Naive thymus-derived CD4-positive, alpha-beta T cell (primary cell): ENCODE measurements at regions not wholly inside any gene's neighbourhood (a gene's known extent, or its start where the extent isn't known, plus 50 kb on each side); places are given as distances from the start of the nearest gene placed in this dataset.
"Not testable (repeated sequence)": the region's sequence is repeated elsewhere in the genome, so short reads cannot be mapped to it uniquely, and the experiment has no call there.

Experiments
- ATAC-seq: fragments of 150-1000 bp; cut with Tn5 transposase; 2 replicates; pipeline ENCODE4 v1.10.0; 2021; ENCODE audit warnings: mild to moderate bottlenecking, moderate library complexity
- CTCF ChIA-PET: fragments of 350-600 bp; sonication (Branson Sonifier 250); formaldehyde crosslinking; loops from one replicate; lab custom pipeline; 2021; ENCODE audit warnings: antibody characterized with exemption; lab: Charles Lee
- POLR2A ChIA-PET: fragments of 350-600 bp; sonication (Branson Sonifier 250); formaldehyde crosslinking; loops from one replicate; lab custom pipeline; 2021; ENCODE audit warnings: antibody characterized with exemption, inconsistent platforms; lab: Charles Lee
- DNase-seq, 9 donors: peaks; one replicate each; pipeline versions ENCODE4 v3.0.0 to v3.0.0-alpha.2; 2020 to 2022; ENCODE audit warnings: mixed read lengths in 1 of 9
- H3K27ac ChIP-seq: one replicate; pipeline ENCODE4 v1.7.0; 2013; ENCODE audit warnings: mild to moderate bottlenecking, low read depth, low read length, moderate library complexity
- H3K27me3 ChIP-seq, 2 donors: one replicate each; pipeline ENCODE4 v1.7.0; 2013; ENCODE audit warnings: low read length in 2 of 2, mild to moderate bottlenecking in 2 of 2, moderate library complexity in 2 of 2; ENCODE audit not compliant: control insufficient read depth in 2 of 2, insufficient read depth in 2 of 2
- H3K36me3 ChIP-seq, 3 experiments: 1 replicate in 2 of 3; 2 replicates in 1 of 3; pipeline ENCODE4 v1.7.0; 2013; ENCODE audit warnings: low read length in 3 of 3, mild to moderate bottlenecking in 3 of 3, moderate library complexity in 1 of 3; ENCODE audit not compliant: insufficient read depth in 3 of 3, control insufficient read depth in 2 of 3
- H3K4me1 ChIP-seq, 2 donors: one replicate each; pipeline ENCODE4 v1.7.0; 2013; ENCODE audit warnings: low read length in 2 of 2, mild to moderate bottlenecking in 2 of 2, moderate library complexity in 1 of 2; ENCODE audit not compliant: control insufficient read depth in 2 of 2, insufficient read depth in 2 of 2
- H3K4me3 ChIP-seq: 2 replicates; pipeline ENCODE4 v1.7.0; 2013; ENCODE audit warnings: mild to moderate bottlenecking, low read length
- H3K9me3 ChIP-seq, 3 experiments: 1 replicate in 2 of 3; 2 replicates in 1 of 3; pipeline ENCODE4 v1.7.0; 2013; ENCODE audit warnings: low read length in 3 of 3; ENCODE audit not compliant: control insufficient read depth in 2 of 3
- H3K27ac Mint-ChIP-seq, 9 donors: one replicate each; pipeline ENCODE4 v1.8.0; 2020 to 2022; ENCODE audit warnings: mixed read lengths in 9 of 9, mild to moderate bottlenecking in 8 of 9, moderate library complexity in 5 of 9, inconsistent platforms in 2 of 9
- H3K27me3 Mint-ChIP-seq, 5 donors: one replicate each; pipeline ENCODE4 v1.8.0; 2021 to 2022; ENCODE audit warnings: mixed read lengths in 5 of 5, mild to moderate bottlenecking in 1 of 5
- H3K36me3 Mint-ChIP-seq, 5 donors: one replicate each; pipeline ENCODE4 v1.8.0; 2020 to 2022; ENCODE audit warnings: mixed read lengths in 5 of 5, mild to moderate bottlenecking in 3 of 5, inconsistent platforms in 1 of 5
- H3K4me1 Mint-ChIP-seq, 7 donors: one replicate each; pipeline ENCODE4 v1.8.0; 2020 to 2022; ENCODE audit warnings: mixed read lengths in 7 of 7, mild to moderate bottlenecking in 3 of 7, inconsistent platforms in 1 of 7
- H3K4me3 Mint-ChIP-seq, 10 donors: one replicate each; pipeline ENCODE4 v1.8.0; 2020 to 2022; ENCODE audit warnings: mild to moderate bottlenecking in 10 of 10, mixed read lengths in 10 of 10, moderate library complexity in 6 of 10, inconsistent platforms in 2 of 10
- H3K9me3 Mint-ChIP-seq, 11 donors: one replicate each; pipeline ENCODE4 v1.8.0; 2020 to 2022; ENCODE audit warnings: mixed read lengths in 11 of 11, mild to moderate bottlenecking in 4 of 11, inconsistent platforms in 1 of 11, moderate library complexity in 1 of 11
- intact Hi-C, 2 donors: fragments of 100-400 bp; cut with micrococcal nuclease; formaldehyde crosslinking; loops; one replicate each; pipeline ENCODE4 v1.15.1; 2023

GRCh38 chr2:91974401-91975129 lies 2896.7 kb upstream of the TEKT4 start:
- no peak overlapping the region for H3K27ac ChIP-seq
- H3K9me3 Mint-ChIP-seq, result peaks cover 0 to 6% (median 0%) of the 10 kb centered on the region in 11 donors
- no peak overlapping the region for H3K4me3 ChIP-seq
- intact Hi-C loops, result no loop called here
- H3K36me3 ChIP-seq, result no peaks in the 10 kb centered on the region
- no peak overlapping the region for H3K27ac Mint-ChIP-seq
- no peak overlapping the region for H3K4me3 Mint-ChIP-seq
- ATAC-seq, result no peak
- no peaks in the 10 kb centered on the region for H3K4me1 ChIP-seq
- H3K36me3 Mint-ChIP-seq, result no peaks in the 10 kb centered on the region
- DNase-seq, result no peak
- H3K9me3 ChIP-seq, result no peaks in the 10 kb centered on the region
- H3K27me3 Mint-ChIP-seq, result no peaks in the 10 kb centered on the region
- no peaks in the 10 kb centered on the region for H3K4me1 Mint-ChIP-seq
- CTCF ChIA-PET, result no interaction called here
- POLR2A ChIA-PET, result no interaction called here
- H3K27me3 ChIP-seq, result no peaks in the 10 kb centered on the region

DNA sequence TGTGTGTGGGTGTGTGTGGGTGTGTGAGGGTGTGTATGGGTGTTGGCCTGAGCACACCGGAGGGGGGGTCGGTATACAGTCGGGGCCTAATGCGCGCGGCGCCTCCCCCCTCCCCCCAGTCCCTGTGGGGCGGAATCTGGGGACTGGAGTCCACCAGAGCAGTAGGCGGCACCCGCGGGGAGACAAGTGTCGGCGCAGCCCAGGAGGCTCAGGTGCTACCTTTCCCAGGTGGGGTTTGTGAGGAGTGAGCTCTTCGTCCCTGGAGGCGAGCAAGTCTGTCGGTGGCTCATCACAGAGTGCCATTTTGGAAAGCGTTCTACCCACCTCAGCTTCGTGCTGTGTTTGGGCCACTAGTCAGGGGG lies 2896.1 kb upstream of the TEKT4 start:
- CTCF ChIA-PET, result no interaction called here
- no peak overlapping the region for H3K27ac Mint-ChIP-seq
- ATAC-seq (no peak), DNase-seq (no peak)
- H3K9me3 Mint-ChIP-seq, result peaks cover 0 to 8% (median 0%) of the 10 kb centered on the region in 11 donors
- H3K27me3 Mint-ChIP-seq, result no peaks in the 10 kb centered on the region
- intact Hi-C loops, result no loop called here
- Histone ChIP-seq H3K4me3 (no peak overlapping the region), H3K9me3 (no peaks in the 10 kb centered on the region), H3K27ac (no peak overlapping the region), H3K27me3 (no peaks in the 10 kb centered on the region), H3K36me3 (no peaks in the 10 kb centered on the region), H3K4me1 (no peaks in the 10 kb centered on the region)
- H3K36me3 Mint-ChIP-seq, result no peaks in the 10 kb centered on the region
- POLR2A ChIA-PET, result no interaction called here
- H3K4me3 Mint-ChIP-seq, result no peak overlapping the region
- no peaks in the 10 kb centered on the region for H3K4me1 Mint-ChIP-seq

DNA sequence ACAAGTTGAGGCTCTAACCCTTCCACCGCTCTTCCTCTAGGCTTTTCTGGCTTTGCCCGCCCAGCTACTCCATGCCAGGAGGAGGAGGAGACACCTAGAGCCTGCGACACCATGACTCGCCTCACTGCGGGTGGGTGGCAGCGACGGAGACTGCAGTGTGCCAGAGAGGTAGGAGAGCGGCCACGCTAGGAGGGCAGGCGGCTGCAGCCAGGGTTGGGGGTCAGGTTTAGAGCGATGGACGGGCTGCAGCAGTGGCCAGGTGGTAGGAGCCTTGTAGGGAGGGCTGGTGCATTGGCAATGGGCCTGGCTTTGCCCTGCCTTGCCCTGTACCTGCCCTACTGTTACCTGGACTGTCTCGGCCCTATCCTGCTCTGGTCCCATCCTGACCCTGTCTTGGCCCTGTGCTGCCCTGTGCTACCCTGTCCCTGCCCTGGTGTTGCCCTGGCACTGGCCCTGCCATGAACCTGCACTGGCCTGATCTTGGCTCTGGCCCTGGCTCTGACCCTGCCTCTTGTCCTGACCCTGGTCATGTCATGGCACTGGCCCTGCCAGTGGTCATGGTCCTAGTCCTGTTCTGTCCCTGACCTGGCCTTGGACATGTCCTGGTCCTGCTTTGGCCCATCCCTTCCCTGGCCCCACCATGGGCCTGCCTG lies 2890.1 kb upstream of the TEKT4 start:
- POLR2A ChIA-PET, ATAC-seq, H3K36me3 Mint-ChIP-seq, H3K27me3 ChIP-seq, H3K27ac Mint-ChIP-seq, DNase-seq, CTCF ChIA-PET, H3K4me3 ChIP-seq, H3K4me1 Mint-ChIP-seq, intact Hi-C loops, H3K4me1 ChIP-seq, H3K4me3 Mint-ChIP-seq, H3K27ac ChIP-seq, H3K27me3 Mint-ChIP-seq, H3K9me3 ChIP-seq, H3K36me3 ChIP-seq: not testable (repeated sequence)
- H3K9me3 Mint-ChIP-seq, result peaks cover 0 to 15% (median 4%) of the 10 kb centered on the region in 11 donors

DNA sequence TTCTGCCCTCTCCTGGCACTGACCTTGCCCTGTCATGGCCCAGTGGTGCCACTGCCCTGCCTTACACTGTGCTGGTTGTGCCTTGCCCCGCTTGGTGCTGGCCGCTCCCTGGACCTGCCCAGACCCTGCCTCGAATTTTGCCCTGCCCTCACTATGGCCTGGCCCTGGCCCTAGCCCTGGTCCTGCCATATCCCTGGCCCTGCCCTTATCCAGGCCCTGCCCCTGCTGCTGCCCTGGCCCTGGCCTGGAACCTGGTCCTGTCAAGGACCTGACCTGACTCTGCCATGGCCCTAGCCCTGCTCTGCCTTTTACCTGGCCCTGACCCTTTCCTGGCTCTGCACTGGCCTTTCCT lies 2889.6 kb upstream of the TEKT4 start:
- H3K27ac Mint-ChIP-seq, POLR2A ChIA-PET, H3K36me3 Mint-ChIP-seq, H3K4me3 ChIP-seq, DNase-seq, CTCF ChIA-PET, H3K27me3 Mint-ChIP-seq, ATAC-seq, H3K9me3 ChIP-seq, intact Hi-C loops, H3K27me3 ChIP-seq, H3K4me1 Mint-ChIP-seq, H3K36me3 ChIP-seq, H3K4me3 Mint-ChIP-seq, H3K4me1 ChIP-seq, H3K27ac ChIP-seq: not testable (repeated sequence)
- H3K9me3 Mint-ChIP-seq, result peaks cover 0 to 15% (median 4%) of the 10 kb centered on the region in 11 donors

GRCh38 chr2:91982217-91982616 lies 2889.0 kb upstream of the TEKT4 start:
- CTCF ChIA-PET, H3K27me3 ChIP-seq, H3K4me1 Mint-ChIP-seq, POLR2A ChIA-PET, ATAC-seq, H3K36me3 Mint-ChIP-seq, intact Hi-C loops, H3K4me3 Mint-ChIP-seq, DNase-seq, H3K27me3 Mint-ChIP-seq, H3K4me3 ChIP-seq, H3K4me1 ChIP-seq, H3K27ac ChIP-seq, H3K27ac Mint-ChIP-seq, H3K9me3 ChIP-seq, H3K36me3 ChIP-seq: not testable (repeated sequence)
- H3K9me3 Mint-ChIP-seq, result peaks cover 0 to 15% (median 4%) of the 10 kb centered on the region in 11 donors

DNA sequence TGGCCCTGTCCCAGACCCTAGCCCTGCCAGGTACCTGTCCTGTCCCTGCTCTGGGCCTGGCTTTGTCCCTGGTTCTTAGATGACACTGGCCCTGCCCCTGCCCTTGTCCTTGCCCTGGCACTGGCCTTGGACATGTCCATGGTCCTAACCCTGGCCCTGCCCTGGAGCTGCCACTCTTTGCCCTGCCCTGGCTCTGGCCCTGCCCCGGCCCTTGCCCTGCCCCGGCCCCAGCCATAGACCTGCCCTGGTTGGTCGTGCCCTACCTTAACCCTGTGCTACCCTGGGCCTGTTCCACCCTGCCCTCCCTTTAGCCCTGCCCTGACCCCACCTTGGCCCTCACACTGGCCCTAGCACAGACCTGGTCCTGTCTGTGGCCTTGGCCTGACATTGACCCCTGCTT lies 2888.0 kb upstream of the TEKT4 start:
- H3K36me3 Mint-ChIP-seq, CTCF ChIA-PET, intact Hi-C loops, H3K27ac Mint-ChIP-seq, H3K4me1 ChIP-seq, DNase-seq, POLR2A ChIA-PET, ATAC-seq, H3K4me1 Mint-ChIP-seq, H3K27ac ChIP-seq, H3K4me3 ChIP-seq, H3K27me3 Mint-ChIP-seq, H3K9me3 ChIP-seq, H3K27me3 ChIP-seq, H3K36me3 ChIP-seq: not testable (repeated sequence)
- Mint-ChIP-seq H3K9me3 (peaks cover 0 to 15% (median 4%) of the 10 kb centered on the region in 11 donors), H3K4me3 (peak overlapping the region in 1 of 10 donors; percentile 10)

DNA sequence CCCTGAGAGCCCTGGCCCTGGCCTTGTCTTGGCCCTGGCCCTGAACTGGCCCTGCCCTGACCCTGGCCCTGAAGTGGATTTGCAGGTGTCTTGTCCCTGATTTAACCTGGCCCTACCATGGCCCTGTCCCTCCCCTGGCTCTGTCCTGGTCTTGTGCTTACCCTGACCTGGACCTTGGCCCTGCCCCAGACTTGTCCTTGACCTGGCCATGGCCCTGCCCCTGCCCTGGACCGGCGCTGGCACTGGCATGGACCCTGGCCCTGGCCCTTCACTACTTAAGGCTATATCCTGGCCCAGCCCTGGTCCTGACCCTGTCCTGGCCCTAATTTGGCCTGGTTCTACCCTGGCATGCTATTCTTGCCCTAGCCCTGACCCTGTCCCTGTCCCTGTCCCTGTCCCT lies 2887.5 kb upstream of the TEKT4 start:
- H3K27me3 Mint-ChIP-seq, H3K27me3 ChIP-seq, intact Hi-C loops, H3K27ac Mint-ChIP-seq, ATAC-seq, H3K9me3 ChIP-seq, H3K4me1 ChIP-seq, DNase-seq, H3K27ac ChIP-seq, POLR2A ChIA-PET, H3K36me3 ChIP-seq, H3K4me3 Mint-ChIP-seq, H3K4me1 Mint-ChIP-seq, H3K36me3 Mint-ChIP-seq, H3K4me3 ChIP-seq, CTCF ChIA-PET: not testable (repeated sequence)
- peaks cover 0 to 15% (median 4%) of the 10 kb centered on the region in 11 donors for H3K9me3 Mint-ChIP-seq
